ENCODE measurements at regions not wholly inside any gene's neighbourhood (a gene's known extent, or its start where the extent isn't known, plus 50 kb on each side); places are given as distances from the start of the nearest gene placed in this dataset.

DNA sequence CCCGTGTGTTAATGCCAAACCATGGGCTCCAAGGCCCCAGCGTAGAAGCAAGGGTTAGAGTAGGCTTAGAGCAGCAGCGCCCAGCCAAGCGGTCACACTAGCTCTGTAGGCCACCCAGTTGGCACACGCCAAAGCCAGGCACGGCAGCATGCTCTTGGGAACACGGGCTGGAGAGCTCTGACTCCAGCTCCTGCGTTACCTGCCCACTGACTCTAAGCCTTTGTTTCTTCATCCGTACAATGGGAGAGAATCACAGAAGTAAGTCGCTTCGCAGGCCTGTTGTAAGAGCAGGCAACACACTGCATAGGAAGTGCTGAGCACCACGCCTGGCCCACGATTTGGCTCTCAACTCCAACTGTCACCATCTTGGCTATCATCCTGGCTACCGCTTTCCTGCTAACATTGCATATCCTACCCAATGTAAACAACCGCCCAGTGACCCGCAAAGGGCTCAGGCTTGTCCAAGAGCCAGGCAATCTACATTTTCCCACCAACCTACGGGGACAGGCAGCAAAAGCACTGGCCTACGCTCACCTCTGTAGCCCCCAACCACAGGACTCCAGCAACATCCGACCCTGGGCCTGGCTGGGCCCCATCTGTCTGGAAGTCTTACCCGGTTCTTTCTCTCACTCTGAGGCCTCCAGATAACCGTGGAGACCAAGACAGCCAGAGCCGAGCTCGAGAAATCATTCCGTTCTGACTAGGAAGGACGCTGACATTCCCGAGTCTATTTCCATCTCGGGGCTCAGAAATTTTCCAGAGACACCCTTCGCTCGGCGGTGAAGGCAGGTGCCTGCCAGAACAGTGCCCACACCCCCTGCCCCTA lies 91.5 kb upstream of the ZNF507 start:
- TF ChIP-seq, protein P1, sequence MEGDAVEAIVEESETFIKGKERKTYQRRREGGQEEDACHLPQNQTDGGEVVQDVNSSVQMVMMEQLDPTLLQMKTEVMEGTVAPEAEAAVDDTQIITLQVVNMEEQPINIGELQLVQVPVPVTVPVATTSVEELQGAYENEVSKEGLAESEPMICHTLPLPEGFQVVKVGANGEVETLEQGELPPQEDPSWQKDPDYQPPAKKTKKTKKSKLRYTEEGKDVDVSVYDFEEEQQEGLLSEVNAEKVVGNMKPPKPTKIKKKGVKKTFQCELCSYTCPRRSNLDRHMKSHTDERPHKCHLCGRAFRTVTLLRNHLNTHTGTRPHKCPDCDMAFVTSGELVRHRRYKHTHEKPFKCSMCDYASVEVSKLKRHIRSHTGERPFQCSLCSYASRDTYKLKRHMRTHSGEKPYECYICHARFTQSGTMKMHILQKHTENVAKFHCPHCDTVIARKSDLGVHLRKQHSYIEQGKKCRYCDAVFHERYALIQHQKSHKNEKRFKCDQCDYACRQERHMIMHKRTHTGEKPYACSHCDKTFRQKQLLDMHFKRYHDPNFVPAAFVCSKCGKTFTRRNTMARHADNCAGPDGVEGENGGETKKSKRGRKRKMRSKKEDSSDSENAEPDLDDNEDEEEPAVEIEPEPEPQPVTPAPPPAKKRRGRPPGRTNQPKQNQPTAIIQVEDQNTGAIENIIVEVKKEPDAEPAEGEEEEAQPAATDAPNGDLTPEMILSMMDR (IDR thresholded peaks at IDR 0.05), result no peak
- Histone ChIP-seq H3K4me3 (ENCODE audit: low read depth in 1 of 2, low read length in 1 of 2) (no peak overlapping the region), H3K36me3 (no peaks in the 10 kb centered on the region), H3K27me3 (no peaks in the 10 kb centered on the region), H3K9me3 (no peaks in the 10 kb centered on the region), H3K27ac (no peak overlapping the region), H3K4me1 (ENCODE audit: control insufficient read depth in 1 of 2, insufficient read depth in 1 of 2, low read depth in 1 of 2, low read length in 1 of 2) (no peaks in the 10 kb centered on the region)

DNA sequence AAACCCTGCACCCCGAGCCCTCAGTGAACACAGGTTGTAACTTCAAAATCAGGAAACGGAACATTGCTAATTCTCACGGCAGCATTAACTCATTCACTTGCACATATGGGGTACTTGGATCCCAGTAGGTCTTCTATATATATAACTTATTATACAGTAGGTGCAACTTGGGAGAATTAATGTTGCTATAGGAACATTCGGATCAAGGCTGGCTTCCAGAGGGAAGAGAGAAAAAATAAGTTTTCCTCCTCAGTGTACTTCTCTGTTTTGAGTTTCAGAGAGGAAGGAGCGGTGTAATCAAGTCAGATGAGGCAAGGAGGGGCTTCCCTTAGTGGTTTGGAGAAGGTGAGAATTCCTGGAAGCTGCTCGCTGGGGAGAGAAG lies 90.9 kb upstream of the ZNF507 start:
- no peaks in the 10 kb centered on the region for H3K36me3 ChIP-seq
- no peaks in the 10 kb centered on the region for H3K9me3 ChIP-seq
- TF ChIP-seq, protein P1 (IDR thresholded peaks at IDR 0.05), result no peak
- no peak overlapping the region for H3K27ac ChIP-seq
- H3K4me1 ChIP-seq (ENCODE audit: control insufficient read depth in 1 of 2, insufficient read depth in 1 of 2, low read depth in 1 of 2, low read length in 1 of 2), result no peaks in the 10 kb centered on the region
- H3K4me3 ChIP-seq (ENCODE audit: low read depth in 1 of 2, low read length in 1 of 2), result no peak overlapping the region
- H3K27me3 ChIP-seq, result no peaks in the 10 kb centered on the region

DNA sequence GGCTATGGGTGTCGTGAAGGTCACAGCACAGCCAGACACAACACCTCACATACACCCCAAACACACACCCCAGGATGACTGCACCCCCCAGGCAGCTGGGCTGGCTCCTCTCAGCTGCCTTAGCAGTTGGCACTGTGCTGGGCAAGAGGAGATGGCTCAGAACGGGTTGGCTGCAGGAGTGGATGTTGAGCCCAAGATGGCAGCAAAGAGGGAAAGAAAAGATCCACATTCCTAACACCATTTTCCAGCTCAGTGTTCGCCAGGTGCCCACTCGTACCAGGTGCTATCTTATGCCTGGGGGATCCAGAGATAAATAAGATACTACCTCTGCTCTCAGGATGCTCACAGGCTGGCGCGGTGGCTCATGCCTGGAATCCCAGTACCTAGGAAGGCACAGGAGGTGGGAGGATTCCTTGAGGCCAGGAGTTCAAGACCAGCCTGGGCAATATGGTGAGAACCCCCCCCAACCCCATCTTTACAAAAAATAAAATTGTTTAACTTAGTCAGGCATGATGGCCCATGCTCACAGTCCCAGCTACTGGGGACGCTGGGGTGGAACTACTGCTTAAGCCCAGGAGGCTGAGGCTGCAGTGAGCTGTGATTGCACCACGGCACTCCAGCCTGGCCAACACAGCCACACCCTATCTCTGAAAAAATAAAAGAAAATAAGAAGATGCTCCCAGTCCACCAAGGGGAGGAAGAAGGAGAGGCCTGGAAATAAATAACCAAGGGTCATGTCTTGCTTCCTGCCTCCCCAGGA lies 89.7 kb upstream of the ZNF507 start:
- Histone ChIP-seq H3K27ac (no peak overlapping the region), H3K9me3 (no peaks in the 10 kb centered on the region), H3K4me3 (ENCODE audit: low read depth in 1 of 2, low read length in 1 of 2) (no peak overlapping the region), H3K4me1 (ENCODE audit: control insufficient read depth in 1 of 2, insufficient read depth in 1 of 2, low read depth in 1 of 2, low read length in 1 of 2) (no peaks in the 10 kb centered on the region), H3K27me3 (no peaks in the 10 kb centered on the region), H3K36me3 (no peaks in the 10 kb centered on the region)
- TF ChIP-seq, protein P1 (IDR thresholded peaks at IDR 0.05), result no peak

DNA sequence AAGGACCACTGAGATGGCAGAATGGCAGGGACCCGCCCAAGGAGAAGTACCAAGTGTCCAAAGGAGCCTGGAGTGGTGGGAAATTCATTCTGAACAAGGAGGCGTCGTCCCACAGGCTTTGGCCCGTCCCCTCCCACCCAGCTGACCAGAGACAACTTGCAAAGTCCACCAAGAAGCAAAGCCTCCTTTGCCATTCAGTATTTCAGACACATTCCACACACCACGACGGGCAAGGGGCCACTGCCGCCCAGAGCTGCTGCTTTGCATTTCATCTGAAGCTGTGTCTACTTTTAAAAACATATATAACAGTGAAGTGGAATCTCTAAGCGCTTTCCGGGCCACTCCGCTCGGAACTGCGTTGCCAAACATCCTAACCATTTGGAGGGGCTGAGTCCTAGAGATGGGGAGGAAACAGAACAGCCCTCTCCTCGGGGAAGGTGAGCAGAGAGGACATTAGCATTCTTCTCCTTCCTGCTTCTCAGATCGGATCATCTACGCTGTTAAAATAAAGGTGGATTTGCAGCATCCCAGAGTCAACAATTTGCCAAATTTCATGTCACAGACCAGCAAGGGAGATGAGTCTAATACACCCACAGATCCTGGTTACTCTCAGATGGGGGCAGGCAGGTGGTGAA lies 89.0 kb upstream of the ZNF507 start:
- Histone ChIP-seq H3K9me3 (no peaks in the 10 kb centered on the region), H3K27me3 (no peaks in the 10 kb centered on the region), H3K27ac (no peak overlapping the region), H3K4me1 (ENCODE audit: control insufficient read depth in 1 of 2, insufficient read depth in 1 of 2, low read depth in 1 of 2, low read length in 1 of 2) (no peaks in the 10 kb centered on the region), H3K4me3 (ENCODE audit: low read depth in 1 of 2, low read length in 1 of 2) (no peak overlapping the region), H3K36me3 (no peaks in the 10 kb centered on the region)
- TF ChIP-seq, protein P1 (IDR thresholded peaks at IDR 0.05), result no peak

DNA sequence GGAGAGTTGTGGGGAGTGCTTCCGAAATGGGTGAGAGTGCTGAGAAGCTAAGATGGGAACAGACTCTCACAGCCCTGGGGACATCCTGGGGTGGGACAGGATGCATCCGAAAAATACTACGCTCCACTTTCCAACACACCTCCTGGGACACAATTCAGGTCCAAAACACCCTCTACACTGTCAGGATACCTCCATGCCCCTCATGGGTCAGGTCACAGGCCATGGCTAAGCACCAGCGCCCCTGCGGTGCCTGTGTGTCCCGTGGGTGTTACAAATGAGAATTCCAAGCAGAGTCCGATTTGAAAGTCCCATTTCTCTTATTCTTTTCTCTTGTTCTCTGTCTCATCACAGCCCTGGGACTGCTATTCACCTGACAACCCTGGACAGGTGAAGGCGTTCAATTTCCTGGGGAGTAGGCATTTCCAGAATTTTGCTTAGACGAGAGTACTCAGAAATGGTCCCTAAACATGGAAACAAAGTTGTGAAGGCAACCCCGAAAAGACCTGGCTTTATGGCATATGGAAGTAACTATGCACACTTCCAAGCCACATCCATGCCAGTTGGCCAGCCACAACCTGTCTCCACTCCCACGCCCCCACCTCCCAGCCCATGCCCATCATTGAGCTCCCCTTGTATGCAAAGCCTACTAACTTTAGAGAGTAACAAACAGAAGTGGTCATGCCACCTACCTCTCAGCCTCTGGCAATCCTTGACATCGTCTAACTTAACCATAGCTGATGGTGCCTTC lies 87.9 kb upstream of the ZNF507 start:
- Histone ChIP-seq H3K27me3 (no peaks in the 10 kb centered on the region), H3K27ac (no peak overlapping the region), H3K36me3 (no peaks in the 10 kb centered on the region), H3K9me3 (no peaks in the 10 kb centered on the region), H3K4me1 (ENCODE audit: control insufficient read depth in 1 of 2, insufficient read depth in 1 of 2, low read depth in 1 of 2, low read length in 1 of 2) (no peaks in the 10 kb centered on the region), H3K4me3 (ENCODE audit: low read depth in 1 of 2, low read length in 1 of 2) (no peak overlapping the region)
- TF ChIP-seq, protein P1 (IDR thresholded peaks at IDR 0.05), result no peak
